NCI-H1105 (cell line): ENCODE measurements at regions not wholly inside any gene's neighbourhood (a gene's known extent, or its start where the extent isn't known, plus 50 kb on each side); places are given as distances from the start of the nearest gene placed in this dataset.
A peak's percentile ranks its signal among the peaks of the same experiment; 100 is the strongest.

Experiments
- DNase-seq: peaks from one replicate; lab custom pipeline; 2025; lab: John Stamatoyannopoulos, UW

- DNase-seq: no peak
Measured at GRCh38 chr4:180812783-180813182, 1430.4 kb upstream of the TENM3 start.

DNA sequence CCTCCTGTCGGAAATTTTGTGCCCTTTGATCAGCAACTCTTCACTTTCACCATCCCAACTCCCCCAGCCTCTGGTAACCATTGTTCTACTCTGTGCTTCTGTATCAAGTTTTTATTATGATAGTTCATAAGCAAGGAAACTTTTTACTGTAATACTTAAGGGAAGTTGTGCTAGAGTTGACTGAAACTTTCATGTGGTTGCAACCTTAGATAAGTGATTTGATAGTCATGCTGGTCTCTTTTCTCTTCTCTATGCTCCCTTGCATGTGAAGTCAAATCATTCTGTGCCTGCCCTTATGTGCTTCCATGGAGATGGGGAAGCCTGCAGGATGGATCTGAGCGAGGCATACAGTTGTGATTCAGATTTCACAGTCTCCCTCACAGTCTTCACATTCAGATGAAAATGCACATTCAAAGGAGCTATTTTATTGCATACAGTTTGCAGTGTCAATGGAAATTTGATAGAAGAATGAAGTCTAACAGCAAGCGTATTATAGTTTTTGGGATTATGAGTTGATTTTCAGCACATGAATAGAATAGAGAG lies 1428.3 kb upstream of the TENM3 start:
- DNase-seq: no peak

DNA sequence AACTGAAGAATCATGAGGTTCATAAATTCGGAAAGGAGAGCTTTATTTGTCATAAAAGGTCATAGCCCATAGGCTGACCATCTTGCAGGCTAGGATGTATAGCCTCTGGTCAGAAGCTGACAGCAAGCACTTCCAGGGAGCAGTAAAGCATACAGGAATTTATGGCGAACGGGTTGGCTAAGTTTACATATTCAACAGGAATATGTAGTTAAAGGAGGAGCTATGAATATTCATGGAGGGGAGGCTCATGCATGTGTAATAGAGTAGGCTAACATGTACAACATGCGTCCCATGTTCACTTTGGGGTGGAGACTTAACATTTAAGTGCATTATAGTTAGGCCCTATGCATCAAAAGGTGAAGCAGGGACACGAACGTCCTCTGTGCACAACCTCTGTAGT lies 1425.7 kb upstream of the TENM3 start:
- no peak for DNase-seq

- DNase-seq: no peak
Measured at GRCh38 chr4:180823108-180823507, 1420.1 kb upstream of the TENM3 start.

DNA sequence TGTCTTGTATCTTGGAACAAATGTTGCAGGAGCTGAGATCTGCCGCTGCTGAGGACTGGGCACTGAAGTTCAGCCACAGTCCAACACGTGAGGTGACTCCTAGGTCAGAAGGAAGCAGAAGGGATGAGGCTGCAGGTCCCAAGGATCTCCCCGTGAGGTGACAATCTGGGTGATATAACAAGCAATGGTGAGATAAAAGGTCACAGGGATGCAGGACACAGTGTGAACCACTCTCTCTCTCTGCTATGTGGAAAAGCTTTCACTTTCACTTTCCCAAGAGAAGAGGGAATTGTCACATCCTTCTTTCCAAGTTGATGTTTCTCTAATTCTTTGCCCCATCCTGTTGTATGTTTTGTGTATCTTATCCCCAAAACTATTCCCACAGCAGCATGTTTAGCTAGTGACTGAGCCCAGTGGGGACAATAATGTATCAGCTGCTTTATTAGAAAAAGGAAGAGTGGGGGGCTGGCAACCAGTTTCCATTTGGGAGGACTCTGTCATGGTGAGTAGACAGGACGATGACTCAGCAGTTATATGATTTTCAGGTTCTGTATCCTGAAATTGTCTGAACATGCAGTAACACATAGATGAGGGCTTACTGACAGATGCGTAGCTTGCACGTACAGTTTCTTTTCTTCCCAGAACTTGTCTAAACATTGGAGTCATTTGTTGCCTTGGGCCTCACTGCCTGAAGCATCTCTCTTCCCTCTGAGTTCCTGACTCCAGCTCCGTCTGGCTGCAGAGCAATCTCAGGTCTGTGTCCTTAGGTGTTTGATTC lies 1415.8 kb upstream of the TENM3 start:
- DNase-seq: no peak

DNA sequence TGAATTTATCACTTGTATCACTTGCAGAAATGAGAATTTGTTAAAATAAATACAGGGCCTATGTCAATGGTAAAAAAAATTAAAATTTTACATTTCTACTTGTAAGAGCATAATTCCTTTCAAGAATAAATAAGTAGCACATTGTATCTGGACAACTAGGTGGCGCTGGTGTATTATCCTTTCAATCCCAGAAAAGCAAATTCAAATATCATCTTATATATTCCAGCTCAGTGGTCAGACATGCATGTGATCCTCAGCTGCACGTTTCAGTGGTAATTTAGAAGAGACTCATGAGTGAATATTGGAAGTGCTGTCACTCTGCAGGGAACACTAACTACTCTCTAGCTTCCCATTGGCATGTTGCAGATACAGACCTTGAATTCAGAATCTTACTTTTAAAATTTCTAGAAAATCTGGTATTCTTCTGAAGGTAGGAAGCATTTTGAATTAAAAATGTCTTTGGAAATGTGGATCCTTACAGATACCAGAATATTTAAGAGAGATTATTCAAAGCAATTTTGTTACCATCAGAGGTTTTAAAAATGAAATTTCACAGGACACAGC lies 1414.7 kb upstream of the TENM3 start:
- DNase-seq: peak; percentile 47

GRCh38 chr4:180832073-180832472 lies 1411.1 kb upstream of the TENM3 start:
- no peak for DNase-seq

GRCh38 chr4:180840142-180840541 lies 1403.1 kb upstream of the TENM3 start:
- no peak for DNase-seq

DNA sequence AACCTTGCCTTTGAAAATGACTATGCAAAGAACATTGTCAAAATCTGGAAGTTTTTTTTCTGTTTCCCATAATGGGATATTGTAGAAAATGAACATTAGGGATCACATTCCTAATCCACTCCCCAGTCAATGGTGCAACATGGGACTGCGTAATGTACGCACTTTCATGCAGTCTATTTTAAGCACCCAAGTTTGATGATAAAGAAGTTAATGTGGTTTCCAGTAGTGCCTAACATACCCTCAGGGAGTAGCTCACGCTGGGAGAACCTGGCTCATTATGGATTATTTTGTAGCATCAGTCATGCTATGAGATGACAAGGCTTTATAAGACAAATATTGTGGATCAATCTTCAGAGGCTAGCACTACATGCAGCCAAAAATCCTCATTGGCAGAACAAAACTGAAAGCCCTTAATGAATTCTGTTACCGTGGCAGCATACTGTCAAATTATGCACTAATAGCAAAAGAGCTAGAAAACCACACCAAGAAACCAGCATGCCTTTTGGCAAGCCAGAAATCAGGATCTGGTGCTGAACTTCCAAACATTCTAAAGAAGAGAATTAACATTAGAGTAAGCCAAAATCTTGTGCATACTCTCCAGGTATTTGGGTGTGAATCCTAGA lies 1392.8 kb upstream of the TENM3 start:
- no peak for DNase-seq

DNA sequence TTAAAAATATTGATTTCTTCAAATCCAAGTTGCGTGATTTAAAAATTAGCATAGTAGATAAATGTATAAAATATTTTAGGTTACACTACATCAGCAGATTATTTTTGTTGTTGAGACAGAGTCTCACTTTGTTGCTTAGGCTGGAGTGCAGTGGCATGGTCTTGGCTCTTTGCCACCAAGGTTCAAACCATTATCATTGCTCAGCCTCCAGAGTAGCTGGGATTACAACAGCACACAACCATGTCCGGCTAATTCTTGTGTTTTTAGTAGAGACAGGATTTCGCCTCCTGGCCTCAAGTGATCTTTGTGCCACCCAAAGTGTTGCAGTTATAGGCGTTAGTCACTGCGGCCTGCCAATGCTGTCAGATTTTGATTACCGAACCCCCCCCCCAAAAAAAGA lies 1390.5 kb upstream of the TENM3 start:
- DNase-seq: no peak

GRCh38 chr4:180855184-180855583 lies 1388.0 kb upstream of the TENM3 start:
- DNase-seq: no peak

- no peak for DNase-seq
Measured at GRCh38 chr4:180860089-180860720, 1383.0 kb upstream of the TENM3 start.

DNA sequence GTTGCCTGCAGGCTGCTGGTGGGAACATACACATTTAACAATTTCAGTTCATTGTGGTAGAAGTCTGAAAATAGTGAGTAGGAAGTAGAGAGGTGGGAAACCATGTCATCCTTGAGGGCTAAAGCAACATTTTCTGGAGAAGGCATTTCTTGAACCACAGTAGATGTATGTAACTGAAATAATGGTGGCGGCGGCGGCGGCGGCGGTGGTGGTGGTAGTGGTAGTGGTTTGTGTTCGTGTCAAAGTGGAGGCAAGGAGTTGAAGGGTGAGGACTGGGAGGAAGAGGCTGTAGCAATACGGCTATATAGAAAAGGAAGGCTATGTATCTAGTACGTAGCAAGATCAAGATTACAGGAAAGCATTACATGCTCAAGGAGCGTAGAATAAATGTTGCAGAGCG lies 1381.6 kb upstream of the TENM3 start:
- DNase-seq: no peak

DNA sequence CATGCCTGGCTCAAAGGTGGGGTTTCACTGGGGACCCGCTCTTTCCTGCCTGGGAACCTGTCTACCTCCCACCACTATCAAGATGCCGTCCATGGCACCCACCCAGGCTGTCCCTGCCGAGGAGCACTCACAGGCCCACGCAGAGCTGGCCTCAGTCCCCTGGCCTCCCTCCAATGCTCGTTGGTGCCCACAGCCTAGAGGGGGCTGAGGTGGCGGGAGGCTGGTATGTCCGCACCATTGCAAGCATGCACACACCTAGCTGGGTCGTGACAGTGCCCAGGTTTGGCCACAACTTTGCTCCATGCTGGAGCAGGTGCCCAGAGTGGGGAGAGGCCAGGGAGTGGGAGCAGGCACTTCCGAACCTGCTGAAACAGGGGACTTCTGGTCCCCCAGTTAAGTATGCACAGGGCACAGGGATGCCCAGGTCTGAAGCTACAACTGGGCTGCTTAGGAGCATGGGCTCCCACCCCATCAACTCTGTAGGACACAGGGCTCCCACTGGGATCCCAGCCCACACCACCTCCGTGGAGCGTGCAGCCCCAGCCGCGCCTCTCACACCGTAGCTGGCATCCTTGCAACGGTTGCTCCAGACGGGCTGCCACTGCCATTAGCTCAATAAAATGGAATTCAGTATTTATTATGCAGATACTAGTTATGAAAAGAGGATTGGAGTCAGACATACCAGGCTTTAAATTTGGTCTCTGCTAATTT lies 1376.1 kb upstream of the TENM3 start:
- DNase-seq: no peak

DNA sequence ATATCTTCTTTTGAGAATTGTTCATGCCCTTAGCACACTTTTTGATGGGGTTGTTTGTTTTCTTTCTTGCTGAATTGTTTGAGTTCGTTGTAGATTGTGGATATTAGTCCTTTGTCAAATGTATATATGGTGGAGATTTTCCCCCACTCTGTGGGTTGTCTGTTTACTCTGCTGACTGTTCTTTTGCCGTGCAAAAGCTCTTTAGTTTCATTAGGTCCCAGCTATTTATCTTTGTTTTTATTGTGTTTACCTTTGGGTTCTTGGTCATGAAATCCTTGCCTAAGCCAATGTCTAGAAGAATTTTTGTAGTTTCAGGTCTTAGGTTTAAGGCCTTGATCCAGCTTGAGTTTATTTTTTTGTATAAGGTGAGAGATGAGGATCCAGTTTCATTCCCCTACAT lies 1372.6 kb upstream of the TENM3 start:
- no peak for DNase-seq

- DNase-seq: no peak
Measured at GRCh38 chr4:180898305-180898704, 1344.9 kb upstream of the TENM3 start.

DNA sequence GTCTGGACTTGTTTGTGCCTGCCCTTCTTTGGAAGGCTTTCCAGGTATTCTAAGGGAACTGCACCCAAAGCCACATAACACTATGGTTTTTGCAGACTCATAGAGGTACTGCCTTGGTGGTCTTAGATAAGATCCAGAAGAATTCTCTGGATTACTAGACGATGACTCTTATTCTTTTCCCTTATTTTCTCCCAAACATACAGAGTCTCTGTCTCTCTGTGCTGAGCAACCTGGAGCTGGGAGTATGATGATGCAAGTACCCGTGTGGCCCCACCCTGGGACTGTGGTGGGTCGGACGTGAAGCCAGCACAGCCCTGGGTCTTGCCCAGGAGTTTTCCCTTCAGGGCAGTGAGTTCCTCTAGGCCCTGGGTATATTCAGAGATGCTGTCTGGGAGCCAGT lies 1342.4 kb upstream of the TENM3 start:
- DNase-seq: no peak

- no peak for DNase-seq
Measured at GRCh38 chr4:180909279-180909678, 1333.9 kb upstream of the TENM3 start.

DNA sequence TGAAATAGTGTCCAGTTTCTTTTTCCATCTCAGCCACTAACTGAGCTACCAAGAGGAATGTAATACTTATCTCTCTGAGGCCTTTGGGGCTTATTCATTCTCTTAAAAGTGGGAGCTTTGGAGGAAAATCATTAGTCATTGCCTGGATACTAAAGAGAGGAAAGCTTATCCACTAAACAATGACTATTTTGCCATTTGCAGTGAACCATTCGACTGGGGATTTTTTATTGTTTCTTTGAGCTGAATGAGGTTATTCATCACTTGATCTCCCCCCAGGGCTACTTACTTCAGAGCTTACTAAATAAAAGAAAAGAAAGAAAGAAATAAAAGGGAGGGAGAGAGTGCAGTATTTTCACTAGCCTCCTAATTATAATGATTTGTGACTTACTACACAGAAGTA lies 1329.5 kb upstream of the TENM3 start:
- no peak for DNase-seq

GRCh38 chr4:180923486-180923885 lies 1319.7 kb upstream of the TENM3 start:
- no peak for DNase-seq

DNA sequence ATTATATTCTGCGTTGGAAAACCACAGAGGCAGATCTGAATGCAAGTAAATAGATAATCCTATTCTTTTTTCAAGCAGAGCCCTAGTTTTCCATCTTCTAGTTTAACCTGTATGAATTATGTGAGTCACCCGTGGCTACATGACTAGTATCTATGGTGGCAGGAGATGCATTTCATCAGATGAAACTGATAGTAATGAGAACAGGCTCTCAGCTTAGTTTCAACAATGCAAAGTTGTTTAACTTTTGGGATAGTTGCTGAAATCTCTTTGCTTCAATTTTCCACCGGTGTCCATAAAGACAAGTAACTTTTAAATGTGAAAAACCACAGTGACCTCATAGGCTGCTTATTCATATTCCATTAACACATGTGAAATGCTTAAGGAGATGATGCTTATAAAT lies 1317.4 kb upstream of the TENM3 start:
- no peak for DNase-seq

DNA sequence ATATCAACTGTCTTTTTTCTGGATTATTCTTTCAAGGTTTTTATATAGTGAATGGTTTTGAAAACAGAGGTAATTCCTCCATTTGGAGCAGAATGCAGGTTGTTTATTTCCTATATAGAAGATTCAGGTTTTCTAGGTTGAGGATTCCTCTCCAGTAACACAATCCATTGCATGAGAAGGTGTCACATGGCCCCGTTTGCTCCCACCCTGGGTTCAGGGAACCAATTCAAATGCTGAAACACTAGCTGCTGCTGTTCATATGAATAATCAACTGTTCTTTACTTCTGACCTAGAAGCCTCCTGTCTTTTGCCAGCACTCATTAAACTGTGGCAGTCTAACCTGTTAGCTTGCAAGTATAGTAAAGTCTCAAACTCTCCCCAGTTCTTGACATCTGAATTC lies 1316.9 kb upstream of the TENM3 start:
- DNase-seq: no peak
